ENCODE measurements at regions not wholly inside any gene's neighbourhood (a gene's known extent, or its start where the extent isn't known, plus 50 kb on each side); places are given as distances from the start of the nearest gene placed in this dataset.
A peak's percentile ranks its signal among the peaks of the same experiment; 100 is the strongest.

- no peak overlapping the region for H3K14ac ChIP-seq (ENCODE audit: low read length)
- no peak for DNase-seq (ENCODE audit: low spot score)
Observed at GRCh38 chr5:92922231-92922967, 658.6 kb downstream of the NR2F1-AS1 start.

GRCh38 chr5:92917044-92917443, 664.0 kb downstream of the NR2F1-AS1 start:
- H2BK12ac ChIP-seq (ENCODE audit: low read length): no peak overlapping the region
- peaks cover 0 to 2% of the 10 kb centered on the region in 2 donors for H3K36me3 ChIP-seq (replicated peaks in 1 of 2; ENCODE audit: control insufficient read depth in 2 of 2, insufficient read depth in 2 of 2, low read length in 2 of 2)
- H2AFZ ChIP-seq (ENCODE audit: low read length): no peak overlapping the region
- H3K4me3 ChIP-seq (ENCODE audit: low read length in 2 of 2): no peak overlapping the region
- no peak for DNase-seq (ENCODE audit: low spot score)
- no peaks in the 10 kb centered on the region for H3K79me1 ChIP-seq (ENCODE audit: low read depth, low read length)
- H3K18ac ChIP-seq (ENCODE audit: low read length): no peak overlapping the region
- no peaks in the 10 kb centered on the region for H3K9me3 ChIP-seq (replicated peaks in 1 of 2; ENCODE audit: control insufficient read depth in 2 of 2, insufficient read depth in 1 of 2, low read depth in 1 of 2, low read length in 2 of 2)
- H3K27ac ChIP-seq (replicated peaks; ENCODE audit: low read length): no peak overlapping the region
- no peak overlapping the region for H2BK5ac ChIP-seq (ENCODE audit: low read length)
- no peak overlapping the region for H4K91ac ChIP-seq (ENCODE audit: low read depth, low read length, poor library complexity)
- WGBS, 2 donors (ENCODE audit: extremely low coverage in 2 of 2, insufficient read length in 2 of 2, insufficient replicate concordance in 1 of 2): no CpG with 5 or more reads among the region's 2 CpGs
- H2BK15ac ChIP-seq (ENCODE audit: low read length): no peak overlapping the region
- H2BK120ac ChIP-seq (ENCODE audit: low read depth, low read length): no peak overlapping the region
- H3K23ac ChIP-seq (ENCODE audit: low read depth, low read length, poor library complexity): no peak overlapping the region
- no peak overlapping the region for H3K4me2 ChIP-seq (ENCODE audit: insufficient read depth, low read length, poor library complexity, severe bottlenecking)
- H3K9ac ChIP-seq (ENCODE audit: low read depth, low read length, poor library complexity): no peak overlapping the region
- no peak overlapping the region for H3K4ac ChIP-seq (ENCODE audit: low read length)
- no peak overlapping the region for H3K14ac ChIP-seq (ENCODE audit: low read length)
- H4K8ac ChIP-seq (ENCODE audit: low read depth, low read length): no peak overlapping the region
- peaks cover 0 to 16% of the 10 kb centered on the region in 2 donors for H3K4me1 ChIP-seq (ENCODE audit: control insufficient read depth in 2 of 2, insufficient read depth in 1 of 2, low read depth in 1 of 2, low read length in 2 of 2)
- H2AK5ac ChIP-seq (ENCODE audit: low read depth, low read length): no peak overlapping the region
- no peaks in the 10 kb centered on the region for H3K27me3 ChIP-seq (ENCODE audit: control insufficient read depth in 3 of 3, insufficient read depth in 3 of 3, low read depth in 1 of 3, low read length in 3 of 3)

More at GRCh38 chr5:92922231-92922967, 658.6 kb downstream of the NR2F1-AS1 start:
- H3K9me3 ChIP-seq (replicated peaks in 1 of 2; ENCODE audit: control insufficient read depth in 2 of 2, insufficient read depth in 1 of 2, low read depth in 1 of 2, low read length in 2 of 2): no peaks in the 10 kb centered on the region
- H3K9ac ChIP-seq (ENCODE audit: low read depth, low read length, poor library complexity): no peak overlapping the region
- no peak overlapping the region for H2BK5ac ChIP-seq (ENCODE audit: low read length)
- no peak overlapping the region for H3K23ac ChIP-seq (ENCODE audit: low read depth, low read length, poor library complexity)
- no peak overlapping the region for H4K8ac ChIP-seq (ENCODE audit: low read depth, low read length)
- H2BK12ac ChIP-seq (ENCODE audit: low read length): no peak overlapping the region
- H3K4me1 ChIP-seq (ENCODE audit: control insufficient read depth in 2 of 2, insufficient read depth in 1 of 2, low read depth in 1 of 2, low read length in 2 of 2): peaks cover 13 to 32% of the 10 kb centered on the region in 2 donors
- no peaks in the 10 kb centered on the region for H3K27me3 ChIP-seq (ENCODE audit: control insufficient read depth in 3 of 3, insufficient read depth in 3 of 3, low read depth in 1 of 3, low read length in 3 of 3)
- no peak overlapping the region for H2BK15ac ChIP-seq (ENCODE audit: low read length)
- no peak overlapping the region for H4K91ac ChIP-seq (ENCODE audit: low read depth, low read length, poor library complexity)
- no peak overlapping the region for H3K4ac ChIP-seq (ENCODE audit: low read length)
- H3K27ac ChIP-seq (replicated peaks; ENCODE audit: low read length): no peak overlapping the region
- no peak overlapping the region for H2BK120ac ChIP-seq (ENCODE audit: low read depth, low read length)
- H2AFZ ChIP-seq (ENCODE audit: low read length): peak overlapping the region; percentile 21
- H3K4me2 ChIP-seq (ENCODE audit: insufficient read depth, low read length, poor library complexity, severe bottlenecking): no peak overlapping the region
- H3K36me3 ChIP-seq (replicated peaks in 1 of 2; ENCODE audit: control insufficient read depth in 2 of 2, insufficient read depth in 2 of 2, low read length in 2 of 2): no peaks in the 10 kb centered on the region
- WGBS, 2 donors (ENCODE audit: extremely low coverage in 2 of 2, insufficient read length in 2 of 2, insufficient replicate concordance in 1 of 2): no CpG with 5 or more reads among the region's 5 CpGs
- no peak overlapping the region for H3K18ac ChIP-seq (ENCODE audit: low read length)
- no peak overlapping the region for H3K4me3 ChIP-seq (ENCODE audit: low read length in 2 of 2)
- H3K79me1 ChIP-seq (ENCODE audit: low read depth, low read length): no peaks in the 10 kb centered on the region
- no peak overlapping the region for H2AK5ac ChIP-seq (ENCODE audit: low read depth, low read length)

DNA sequence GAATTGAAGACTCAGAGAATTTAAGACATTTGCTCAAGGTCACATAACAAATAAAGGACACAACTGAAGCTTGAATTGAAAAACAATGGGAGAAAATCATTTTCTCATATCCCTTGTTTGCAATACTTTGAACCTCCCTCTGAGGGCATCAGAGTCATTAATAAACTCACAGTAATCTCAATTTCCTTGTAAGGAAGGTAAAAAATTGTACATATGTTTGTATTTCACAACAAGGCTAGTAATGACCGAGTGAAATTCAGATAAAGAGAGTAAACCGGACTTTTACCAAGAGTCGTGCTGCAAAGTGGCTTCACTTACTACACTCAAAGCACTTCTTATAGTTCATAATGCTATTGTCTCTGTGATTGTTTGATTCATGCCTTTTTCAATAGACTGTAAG, 665.0 kb downstream of the NR2F1-AS1 start:
- H3K4me2 ChIP-seq (ENCODE audit: insufficient read depth, low read length, poor library complexity, severe bottlenecking): no peak overlapping the region
- no peak overlapping the region for H2BK5ac ChIP-seq (ENCODE audit: low read length)
- no CpG with 5 or more reads among the region's 3 CpGs for WGBS, 2 donors (ENCODE audit: extremely low coverage in 2 of 2, insufficient read length in 2 of 2, insufficient replicate concordance in 1 of 2)
- no peak overlapping the region for H2AK5ac ChIP-seq (ENCODE audit: low read depth, low read length)
- no peak overlapping the region for H3K23ac ChIP-seq (ENCODE audit: low read depth, low read length, poor library complexity)
- DNase-seq (ENCODE audit: low spot score): no peak
- no peak overlapping the region for H4K8ac ChIP-seq (ENCODE audit: low read depth, low read length)
- H3K9ac ChIP-seq (ENCODE audit: low read depth, low read length, poor library complexity): no peak overlapping the region
- no peaks in the 10 kb centered on the region for H3K27me3 ChIP-seq (ENCODE audit: control insufficient read depth in 3 of 3, insufficient read depth in 3 of 3, low read depth in 1 of 3, low read length in 3 of 3)
- no peak overlapping the region for H3K27ac ChIP-seq (replicated peaks; ENCODE audit: low read length)
- H2BK120ac ChIP-seq (ENCODE audit: low read depth, low read length): no peak overlapping the region
- H3K4me1 ChIP-seq (ENCODE audit: control insufficient read depth in 2 of 2, insufficient read depth in 1 of 2, low read depth in 1 of 2, low read length in 2 of 2): peaks cover 4 to 25% of the 10 kb centered on the region in 2 donors
- H3K18ac ChIP-seq (ENCODE audit: low read length): no peak overlapping the region
- no peak overlapping the region for H2BK12ac ChIP-seq (ENCODE audit: low read length)
- H3K4me3 ChIP-seq (ENCODE audit: low read length in 2 of 2): no peak overlapping the region
- peaks cover 0 to 2% of the 10 kb centered on the region in 2 donors for H3K36me3 ChIP-seq (replicated peaks in 1 of 2; ENCODE audit: control insufficient read depth in 2 of 2, insufficient read depth in 2 of 2, low read length in 2 of 2)
- H2BK15ac ChIP-seq (ENCODE audit: low read length): no peak overlapping the region
- H3K9me3 ChIP-seq (replicated peaks in 1 of 2; ENCODE audit: control insufficient read depth in 2 of 2, insufficient read depth in 1 of 2, low read depth in 1 of 2, low read length in 2 of 2): no peaks in the 10 kb centered on the region
- H4K91ac ChIP-seq (ENCODE audit: low read depth, low read length, poor library complexity): no peak overlapping the region
- H3K14ac ChIP-seq (ENCODE audit: low read length): no peak overlapping the region
- peak overlapping the region; percentile 8 for H2AFZ ChIP-seq (ENCODE audit: low read length)
- H3K4ac ChIP-seq (ENCODE audit: low read length): no peak overlapping the region
- no peaks in the 10 kb centered on the region for H3K79me1 ChIP-seq (ENCODE audit: low read depth, low read length)

GRCh38 chr5:92912283-92912682, 668.7 kb downstream of the NR2F1-AS1 start:
- no peak overlapping the region for H3K23ac ChIP-seq (ENCODE audit: low read depth, low read length, poor library complexity)
- no peak overlapping the region for H2BK12ac ChIP-seq (ENCODE audit: low read length)
- no peak overlapping the region for H3K14ac ChIP-seq (ENCODE audit: low read length)
- no peak overlapping the region for H2BK15ac ChIP-seq (ENCODE audit: low read length)
- H3K27ac ChIP-seq (replicated peaks; ENCODE audit: low read length): no peak overlapping the region
- WGBS, 2 donors (ENCODE audit: extremely low coverage in 2 of 2, insufficient read length in 2 of 2, insufficient replicate concordance in 1 of 2): no CpG with 5 or more reads among the region's 1 CpG
- H3K4me1 ChIP-seq (ENCODE audit: control insufficient read depth in 2 of 2, insufficient read depth in 1 of 2, low read depth in 1 of 2, low read length in 2 of 2): peaks cover 13 to 55% of the 10 kb centered on the region in 2 donors
- H4K8ac ChIP-seq (ENCODE audit: low read depth, low read length): no peak overlapping the region
- H2BK120ac ChIP-seq (ENCODE audit: low read depth, low read length): no peak overlapping the region
- no peak overlapping the region for H2AK5ac ChIP-seq (ENCODE audit: low read depth, low read length)
- no peak overlapping the region for H3K18ac ChIP-seq (ENCODE audit: low read length)
- H3K79me1 ChIP-seq (ENCODE audit: low read depth, low read length): no peaks in the 10 kb centered on the region
- peaks cover 0 to 2% of the 10 kb centered on the region in 2 donors for H3K36me3 ChIP-seq (replicated peaks in 1 of 2; ENCODE audit: control insufficient read depth in 2 of 2, insufficient read depth in 2 of 2, low read length in 2 of 2)
- H3K27me3 ChIP-seq (ENCODE audit: control insufficient read depth in 3 of 3, insufficient read depth in 3 of 3, low read depth in 1 of 3, low read length in 3 of 3): no peaks in the 10 kb centered on the region
- H3K4ac ChIP-seq (ENCODE audit: low read length): no peak overlapping the region
- H2AFZ ChIP-seq (ENCODE audit: low read length): peak overlapping the region; percentile 34
- no peak overlapping the region for H3K4me2 ChIP-seq (ENCODE audit: insufficient read depth, low read length, poor library complexity, severe bottlenecking)
- H3K4me3 ChIP-seq (ENCODE audit: low read length in 2 of 2): no peak overlapping the region
- DNase-seq (ENCODE audit: low spot score): peak; percentile 53
- H3K9me3 ChIP-seq (replicated peaks in 1 of 2; ENCODE audit: control insufficient read depth in 2 of 2, insufficient read depth in 1 of 2, low read depth in 1 of 2, low read length in 2 of 2): no peaks in the 10 kb centered on the region
- H2BK5ac ChIP-seq (ENCODE audit: low read length): no peak overlapping the region
- no peak overlapping the region for H3K9ac ChIP-seq (ENCODE audit: low read depth, low read length, poor library complexity)
- no peak overlapping the region for H4K91ac ChIP-seq (ENCODE audit: low read depth, low read length, poor library complexity)

Data from neuronal stem cell (in vitro differentiated cells).